Parathyroid adenoma (tissue), 2 donors: ENCODE measurements at regions not wholly inside any gene's neighbourhood (a gene's known extent, or its start where the extent isn't known, plus 50 kb on each side); places are given as distances from the start of the nearest gene placed in this dataset.
"Not testable (repeated sequence)": the region's sequence is repeated elsewhere in the genome, so short reads cannot be mapped to it uniquely, and the experiment has no call there.

Experiments used
- H2AFZ ChIP-seq: fragments of 300-600 bp; sonication (generic); one replicate; pipeline ENCODE4 v1.7.0; 2017; ENCODE audit warnings: antibody characterized with exemption, mild to moderate bottlenecking
- H3K27ac ChIP-seq: fragments of 300-600 bp; sonication (generic); one replicate; pipeline ENCODE4 v1.7.0; 2017
- H3K27me3 ChIP-seq: fragments of 300-600 bp; sonication (generic); one replicate; pipeline ENCODE4 v1.7.0; 2017; ENCODE audit warnings: low read length; ENCODE audit not compliant: control insufficient read depth, insufficient read depth
- H3K36me3 ChIP-seq: fragments of 300-600 bp; sonication (generic); one replicate; pipeline ENCODE4 v1.7.0; 2017; ENCODE audit warnings: low read length; ENCODE audit not compliant: control insufficient read depth, insufficient read depth
- H3K4me1 ChIP-seq: fragments of 300-600 bp; sonication (generic); one replicate; pipeline ENCODE4 v1.7.0; 2017; ENCODE audit warnings: control low read depth
- H3K4me2 ChIP-seq: fragments of 300-600 bp; sonication (generic); one replicate; pipeline ENCODE4 v1.7.0; 2017; ENCODE audit warnings: low read length
- H3K4me3 ChIP-seq: fragments of 300-600 bp; sonication (generic); one replicate; pipeline ENCODE4 v1.7.0; 2017; ENCODE audit warnings: low read depth, low read length
- H3K79me2 ChIP-seq: fragments of 300-600 bp; sonication (generic); one replicate; pipeline ENCODE4 v1.7.0; 2017; ENCODE audit warnings: control low read depth
- H3K9ac ChIP-seq: fragments of 300-600 bp; sonication (generic); one replicate; pipeline ENCODE4 v1.7.0; 2017; ENCODE audit warnings: mild to moderate bottlenecking
- H3K9me3 ChIP-seq: fragments of 300-600 bp; sonication (generic); one replicate; pipeline ENCODE4 v1.7.0; 2017; ENCODE audit warnings: low read length; ENCODE audit not compliant: control insufficient read depth
- CTCF ChIP-seq: fragments of 300-600 bp; sonication (generic); IDR thresholded peaks from one replicate; pipeline ENCODE4 v1.7.0; 2017; ENCODE audit warnings: antibody characterized with exemption, mild to moderate bottlenecking
- donor health status: primary hyperparathyroidism.

GRCh38 chr12:46585854-46586621 is 213.5 kb upstream of the SLC38A2 start:
- Histone ChIP-seq H3K9ac (no peak overlapping the region), H3K4me3 (no peak overlapping the region), H2AFZ (peak overlapping the region; percentile 0), H3K4me2 (no peak overlapping the region), H3K9me3 (no peaks in the 10 kb centered on the region), H3K79me2 (no peaks in the 10 kb centered on the region), H3K36me3 (no peaks in the 10 kb centered on the region), H3K27ac (no peak overlapping the region), H3K27me3 (no peaks in the 10 kb centered on the region), H3K4me1 (peaks cover 13% of the 10 kb centered on the region)
- no peak for TF ChIP-seq CTCF

DNA sequence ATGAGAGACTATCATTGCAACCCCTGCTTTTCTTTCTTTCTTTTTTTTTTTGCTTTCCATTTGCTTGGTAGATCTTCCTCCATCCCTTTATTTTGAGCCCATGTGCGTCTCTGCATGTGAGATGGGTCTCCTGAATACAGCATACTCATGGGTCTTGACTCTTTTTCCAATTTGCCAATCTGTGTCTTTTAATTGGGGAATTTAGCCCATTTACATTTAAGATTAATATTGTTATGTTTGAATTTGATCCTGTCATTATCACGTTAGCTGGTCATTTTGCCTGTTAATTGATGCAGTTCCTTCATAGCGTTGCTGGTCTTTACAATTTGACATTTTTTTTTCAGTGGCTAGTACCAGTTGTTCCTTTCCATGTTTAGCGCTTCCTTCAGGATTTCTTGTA is 211.5 kb upstream of the SLC38A2 start:
- H3K9ac ChIP-seq, H3K4me1 ChIP-seq, H3K4me2 ChIP-seq, H3K27ac ChIP-seq, H2AFZ ChIP-seq, H3K36me3 ChIP-seq, H3K9me3 ChIP-seq, H3K4me3 ChIP-seq, H3K27me3 ChIP-seq, H3K79me2 ChIP-seq: not testable (repeated sequence)

GRCh38 chr12:46581990-46582389 is 209.4 kb upstream of the SLC38A2 start:
- not testable (repeated sequence) for H3K27me3 ChIP-seq, H3K27ac ChIP-seq, H3K4me1 ChIP-seq, H3K36me3 ChIP-seq, H2AFZ ChIP-seq, H3K9me3 ChIP-seq, H3K4me3 ChIP-seq, H3K4me2 ChIP-seq, H3K9ac ChIP-seq, H3K79me2 ChIP-seq

DNA sequence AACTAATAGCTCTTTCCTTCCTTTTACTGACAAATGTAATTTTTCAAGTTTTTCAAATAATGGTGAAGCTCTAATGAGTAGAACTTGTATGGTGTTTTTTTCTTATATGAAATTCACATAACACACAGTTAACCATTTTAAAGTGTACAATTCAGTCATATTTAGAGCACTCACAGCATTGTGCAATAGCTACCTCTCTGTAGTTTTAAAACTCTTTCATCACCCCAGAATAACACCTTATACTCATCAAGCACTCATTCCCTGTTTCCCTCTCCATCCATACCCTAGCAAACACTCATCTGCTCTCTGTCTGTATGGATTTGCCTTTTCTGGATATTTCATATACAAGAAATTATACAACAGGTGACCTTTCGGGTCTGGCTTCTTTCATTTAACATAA is 207.9 kb upstream of the SLC38A2 start:
- H3K4me2 ChIP-seq = no peak overlapping the region
- no peaks in the 10 kb centered on the region for H3K9me3 ChIP-seq
- no peak for TF ChIP-seq CTCF
- H3K79me2 ChIP-seq = no peaks in the 10 kb centered on the region
- H3K4me1 ChIP-seq = peaks cover under 1% of the 10 kb centered on the region
- H2AFZ ChIP-seq = no peak overlapping the region
- H3K27ac ChIP-seq = no peak overlapping the region
- no peaks in the 10 kb centered on the region for H3K27me3 ChIP-seq
- H3K9ac ChIP-seq = no peak overlapping the region
- H3K36me3 ChIP-seq = no peaks in the 10 kb centered on the region
- H3K4me3 ChIP-seq = no peak overlapping the region

GRCh38 chr12:46579474-46579873 is 206.9 kb upstream of the SLC38A2 start:
- TF ChIP-seq CTCF = no peak
- Histone ChIP-seq H3K4me1 (no peaks in the 10 kb centered on the region), H3K36me3 (no peaks in the 10 kb centered on the region)

More at GRCh38 chr12:46579474-46579873, 206.9 kb upstream of the SLC38A2 start:
- H3K9me3 ChIP-seq = no peaks in the 10 kb centered on the region
- no peak overlapping the region for H3K27ac ChIP-seq
- H3K4me2 ChIP-seq = no peak overlapping the region
- H3K27me3 ChIP-seq = no peaks in the 10 kb centered on the region
- no peak overlapping the region for H2AFZ ChIP-seq
- H3K9ac ChIP-seq = no peak overlapping the region
- no peaks in the 10 kb centered on the region for H3K79me2 ChIP-seq
- no peak overlapping the region for H3K4me3 ChIP-seq
